Astrocyte of the cerebellum (primary cell): ENCODE measurements at regions not wholly inside any gene's neighbourhood (a gene's known extent, or its start where the extent isn't known, plus 50 kb on each side); places are given as distances from the start of the nearest gene placed in this dataset.

Experiments used
- DNase-seq: peaks from one replicate; pipeline ENCODE4 v3.0.0-alpha.2; 2011; ENCODE audit warnings: low read depth
- H3K4me3 ChIP-seq: 2 replicates; pipeline ENCODE4 v1.5.1; 2011; ENCODE audit warnings: mild to moderate bottlenecking, low read depth, low read length, moderate library complexity
- CTCF ChIP-seq: IDR thresholded peaks from 2 replicates; pipeline ENCODE4 v1.5.1; 2012; ENCODE audit warnings: low read length, low read depth, moderate library complexity, mild to moderate bottlenecking; ENCODE audit errors: missing control alignments
- in situ Hi-C: cut with HindIII; loops from 2 replicates; pipeline ENCODE4 v1.10.0; 2017; ENCODE audit warnings: low sequenced_read_pairs

- no peak for DNase-seq
- no peak overlapping the region for H3K4me3 ChIP-seq
- TF ChIP-seq CTCF = no peak
- in situ Hi-C loops = no loop called here
These were observed 597.8 kb upstream of the VRK2 start for GRCh38 chr2:57448816-57449215.

- in situ Hi-C loops = no loop called here
- no peak overlapping the region for H3K4me3 ChIP-seq
- DNase-seq = no peak
- TF ChIP-seq CTCF = no peak
These were observed 596.4 kb upstream of the VRK2 start for GRCh38 chr2:57450170-57450569.

GRCh38 chr2:57452634-57453033, 594.0 kb upstream of the VRK2 start:
- TF ChIP-seq CTCF = no peak
- H3K4me3 ChIP-seq = no peak overlapping the region
- in situ Hi-C loops = no loop called here
- no peak for DNase-seq

- TF ChIP-seq CTCF = peak; percentile 8
- no peak overlapping the region for H3K4me3 ChIP-seq
- in situ Hi-C loops = no loop called here
- DNase-seq = no peak
These were observed 592.7 kb upstream of the VRK2 start for GRCh38 chr2:57453945-57454344.

GRCh38 chr2:57460396-57461276, 586.0 kb upstream of the VRK2 start:
- TF ChIP-seq CTCF = no peak
- in situ Hi-C loops = no loop called here
- no peak for DNase-seq
- H3K4me3 ChIP-seq = no peak overlapping the region

GRCh38 chr2:57461624-57462023, 585.0 kb upstream of the VRK2 start:
- no peak for TF ChIP-seq CTCF
- no peak overlapping the region for H3K4me3 ChIP-seq
- DNase-seq = no peak
- in situ Hi-C loops = no loop called here
